ENCODE measurements at regions not wholly inside any gene's neighbourhood (a gene's known extent, or its start where the extent isn't known, plus 50 kb on each side); places are given as distances from the start of the nearest gene placed in this dataset.

DNA sequence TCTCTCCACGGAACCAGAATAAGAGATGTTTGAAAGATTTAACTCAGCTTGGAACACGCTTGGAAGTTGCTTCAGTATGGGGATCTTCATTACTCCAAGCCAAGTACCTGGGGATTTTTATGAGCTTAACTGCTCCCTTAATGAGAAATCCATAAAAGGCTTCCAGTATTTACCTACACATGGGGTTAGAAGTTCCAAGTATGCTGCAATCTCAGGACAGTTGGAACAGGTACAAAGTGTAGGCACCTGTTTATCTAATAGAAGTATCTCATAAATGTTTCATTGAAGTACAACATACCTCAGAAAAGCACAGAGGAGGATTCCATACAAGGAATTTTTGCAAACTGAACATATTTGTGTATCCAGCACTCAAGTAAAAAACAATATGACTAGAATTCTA is 161.6 kb upstream of the PIRT start:
- H3K27ac Mint-ChIP-seq (ENCODE audit: unreplicated experiment), result no peak overlapping the region
- no peaks in the 10 kb centered on the region for H3K4me1 Mint-ChIP-seq (ENCODE audit: low read depth, unreplicated experiment)

DNA sequence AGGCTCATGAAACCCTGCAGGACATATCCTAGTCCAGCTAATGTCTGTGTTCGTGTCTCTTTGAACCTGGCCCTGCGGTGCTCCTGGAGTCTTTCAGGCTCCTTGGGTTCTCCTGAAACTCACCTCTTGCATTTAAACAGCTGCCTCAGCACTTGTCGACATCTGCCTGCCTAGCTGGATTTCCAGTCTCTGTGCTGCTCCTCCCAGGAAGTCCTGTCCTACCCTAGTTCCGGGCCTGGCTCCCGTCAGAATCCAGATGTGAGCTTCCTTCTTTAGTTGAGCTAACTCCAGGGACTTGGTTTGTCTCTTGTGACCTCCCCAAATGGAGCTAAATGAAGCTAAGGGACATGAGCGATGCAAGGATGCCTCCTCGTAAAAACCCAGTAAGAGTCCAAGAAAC is 155.2 kb upstream of the PIRT start:
- Mint-ChIP-seq H3K9me3 (ENCODE audit: unreplicated experiment) (peaks cover 9% of the 10 kb centered on the region), H3K27ac (ENCODE audit: unreplicated experiment) (no peak overlapping the region), H3K4me1 (ENCODE audit: low read depth, unreplicated experiment) (no peaks in the 10 kb centered on the region), H3K4me3 (ENCODE audit: unreplicated experiment) (no peak overlapping the region), H3K36me3 (ENCODE audit: low read depth, unreplicated experiment) (no peaks in the 10 kb centered on the region), H3K27me3 (ENCODE audit: low read depth, unreplicated experiment) (no peaks in the 10 kb centered on the region)
- FAIRE-seq, result no peak
- Histone ChIP-seq H3K36me3 (ENCODE audit: insufficient read depth, low read length) (no peaks in the 10 kb centered on the region), H3K4me2 (ENCODE audit: low read length) (no peak overlapping the region), H3K27me3 (ENCODE audit: insufficient read depth, low read length) (no peaks in the 10 kb centered on the region), H4K20me1 (ENCODE audit: insufficient read depth, low read length) (no peaks in the 10 kb centered on the region), H3K9me3 (ENCODE audit: insufficient read depth, low read depth, low read length) (peaks cover 12% of the 10 kb centered on the region), H2AFZ (ENCODE audit: low read depth, low read length) (no peak overlapping the region), H3K9ac (ENCODE audit: low read length) (no peak overlapping the region), H3K79me2 (ENCODE audit: insufficient read depth, low read length) (no peaks in the 10 kb centered on the region), H3K4me3 (ENCODE audit: insufficient read depth, low read depth, low read length) (no peak overlapping the region), H3K27ac (ENCODE audit: low read depth, low read length) (no peak overlapping the region), H3K4me1 (ENCODE audit: insufficient read depth, low read length) (no peaks in the 10 kb centered on the region)
- no peak for DNase-seq (ENCODE audit: low read depth)
- TF ChIP-seq, protein P1, sequence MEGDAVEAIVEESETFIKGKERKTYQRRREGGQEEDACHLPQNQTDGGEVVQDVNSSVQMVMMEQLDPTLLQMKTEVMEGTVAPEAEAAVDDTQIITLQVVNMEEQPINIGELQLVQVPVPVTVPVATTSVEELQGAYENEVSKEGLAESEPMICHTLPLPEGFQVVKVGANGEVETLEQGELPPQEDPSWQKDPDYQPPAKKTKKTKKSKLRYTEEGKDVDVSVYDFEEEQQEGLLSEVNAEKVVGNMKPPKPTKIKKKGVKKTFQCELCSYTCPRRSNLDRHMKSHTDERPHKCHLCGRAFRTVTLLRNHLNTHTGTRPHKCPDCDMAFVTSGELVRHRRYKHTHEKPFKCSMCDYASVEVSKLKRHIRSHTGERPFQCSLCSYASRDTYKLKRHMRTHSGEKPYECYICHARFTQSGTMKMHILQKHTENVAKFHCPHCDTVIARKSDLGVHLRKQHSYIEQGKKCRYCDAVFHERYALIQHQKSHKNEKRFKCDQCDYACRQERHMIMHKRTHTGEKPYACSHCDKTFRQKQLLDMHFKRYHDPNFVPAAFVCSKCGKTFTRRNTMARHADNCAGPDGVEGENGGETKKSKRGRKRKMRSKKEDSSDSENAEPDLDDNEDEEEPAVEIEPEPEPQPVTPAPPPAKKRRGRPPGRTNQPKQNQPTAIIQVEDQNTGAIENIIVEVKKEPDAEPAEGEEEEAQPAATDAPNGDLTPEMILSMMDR (IDR thresholded peaks at IDR 0.05; ENCODE audit: insufficient read depth, low read depth, low read length), result no peak
- no peak for TF ChIP-seq EZH2 (IDR thresholded peaks at IDR 0.05; ENCODE audit: insufficient read depth, low read length)

More for the DNA sequence above, 161.6 kb upstream of the PIRT start:
- peaks cover 8% of the 10 kb centered on the region for H3K9me3 ChIP-seq (ENCODE audit: insufficient read depth, low read depth, low read length)
- H3K36me3 ChIP-seq (ENCODE audit: insufficient read depth, low read length), result no peaks in the 10 kb centered on the region
- no peaks in the 10 kb centered on the region for H3K27me3 Mint-ChIP-seq (ENCODE audit: low read depth, unreplicated experiment)
- peaks cover 15% of the 10 kb centered on the region for H3K9me3 Mint-ChIP-seq (ENCODE audit: unreplicated experiment)
- no peak overlapping the region for H3K4me3 Mint-ChIP-seq (ENCODE audit: unreplicated experiment)
- H3K4me2 ChIP-seq (ENCODE audit: low read length), result no peak overlapping the region
- H3K4me3 ChIP-seq (ENCODE audit: insufficient read depth, low read depth, low read length), result no peak overlapping the region
- H3K27ac ChIP-seq (ENCODE audit: low read depth, low read length), result no peak overlapping the region
- no peak overlapping the region for H2AFZ ChIP-seq (ENCODE audit: low read depth, low read length)
- H3K36me3 Mint-ChIP-seq (ENCODE audit: low read depth, unreplicated experiment), result no peaks in the 10 kb centered on the region
- TF ChIP-seq, protein P1 (IDR thresholded peaks at IDR 0.05; ENCODE audit: insufficient read depth, low read depth, low read length), result no peak
- no peak for TF ChIP-seq EZH2 (IDR thresholded peaks at IDR 0.05; ENCODE audit: insufficient read depth, low read length)
- no peaks in the 10 kb centered on the region for H3K27me3 ChIP-seq (ENCODE audit: insufficient read depth, low read length)
- H3K9ac ChIP-seq (ENCODE audit: low read length), result no peak overlapping the region
- DNase-seq (ENCODE audit: low read depth) (no peak), FAIRE-seq (no peak)
- H4K20me1 ChIP-seq (ENCODE audit: insufficient read depth, low read length), result no peaks in the 10 kb centered on the region
- no peaks in the 10 kb centered on the region for H3K79me2 ChIP-seq (ENCODE audit: insufficient read depth, low read length)
- no peaks in the 10 kb centered on the region for H3K4me1 ChIP-seq (ENCODE audit: insufficient read depth, low read length)

DNA sequence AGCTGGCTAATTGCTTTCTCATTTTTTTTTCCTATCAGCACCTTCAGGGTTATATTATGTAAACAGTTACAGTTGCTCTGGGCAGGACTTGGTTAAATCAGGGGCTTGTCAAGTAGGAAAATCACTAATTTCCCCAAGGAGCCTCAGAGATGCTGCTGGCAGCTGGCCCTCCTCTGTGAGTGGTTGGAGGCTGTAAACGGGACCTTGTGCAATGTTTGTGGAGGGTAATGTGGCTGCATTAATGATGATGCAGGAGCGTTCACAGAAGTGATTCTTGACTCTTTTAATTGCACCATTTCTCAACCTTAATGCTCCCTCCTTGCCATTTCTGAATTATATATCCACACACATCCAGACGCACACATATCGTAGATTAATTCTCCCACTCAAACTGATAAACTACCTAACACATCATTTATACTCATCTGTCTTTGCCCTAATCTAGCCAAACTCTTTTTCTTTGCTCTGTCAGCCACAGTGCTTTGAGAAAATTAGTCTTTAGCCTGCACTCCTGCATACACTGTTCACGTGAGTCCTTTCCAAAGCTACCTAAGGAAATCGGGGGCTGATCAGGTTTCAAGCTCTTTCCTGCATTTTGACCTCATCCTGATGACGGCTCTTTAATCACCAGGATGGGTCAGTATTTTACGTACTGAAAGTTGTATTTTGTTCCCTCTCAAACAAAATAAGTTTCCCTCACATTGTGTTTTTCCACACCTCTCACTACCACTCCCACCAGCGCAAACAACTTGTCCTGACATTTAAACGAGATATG is 154.4 kb upstream of the PIRT start:
- Mint-ChIP-seq H3K9me3 (ENCODE audit: unreplicated experiment) (peaks cover 12% of the 10 kb centered on the region), H3K27ac (ENCODE audit: unreplicated experiment) (no peak overlapping the region), H3K27me3 (ENCODE audit: low read depth, unreplicated experiment) (no peaks in the 10 kb centered on the region), H3K36me3 (ENCODE audit: low read depth, unreplicated experiment) (no peaks in the 10 kb centered on the region), H3K4me3 (ENCODE audit: unreplicated experiment) (no peak overlapping the region), H3K4me1 (ENCODE audit: low read depth, unreplicated experiment) (no peaks in the 10 kb centered on the region)
- no peak for TF ChIP-seq EZH2 (IDR thresholded peaks at IDR 0.05; ENCODE audit: insufficient read depth, low read length)
- H3K4me3 ChIP-seq (ENCODE audit: insufficient read depth, low read depth, low read length), result no peak overlapping the region
- H3K36me3 ChIP-seq (ENCODE audit: insufficient read depth, low read length), result no peaks in the 10 kb centered on the region
- no peak overlapping the region for H2AFZ ChIP-seq (ENCODE audit: low read depth, low read length)
- H4K20me1 ChIP-seq (ENCODE audit: insufficient read depth, low read length), result no peaks in the 10 kb centered on the region
- no peaks in the 10 kb centered on the region for H3K4me1 ChIP-seq (ENCODE audit: insufficient read depth, low read length)
- no peak for DNase-seq (ENCODE audit: low read depth)
- H3K9ac ChIP-seq (ENCODE audit: low read length), result no peak overlapping the region
- no peak overlapping the region for H3K27ac ChIP-seq (ENCODE audit: low read depth, low read length)
- peaks cover 9% of the 10 kb centered on the region for H3K9me3 ChIP-seq (ENCODE audit: insufficient read depth, low read depth, low read length)
- H3K27me3 ChIP-seq (ENCODE audit: insufficient read depth, low read length), result no peaks in the 10 kb centered on the region
- no peaks in the 10 kb centered on the region for H3K79me2 ChIP-seq (ENCODE audit: insufficient read depth, low read length)
- FAIRE-seq, result no peak
- no peak overlapping the region for H3K4me2 ChIP-seq (ENCODE audit: low read length)
